HG03135 (cell line): ENCODE measurements at regions not wholly inside any gene's neighbourhood (a gene's known extent, or its start where the extent isn't known, plus 50 kb on each side); places are given as distances from the start of the nearest gene placed in this dataset.

Experiments used
- ATAC-seq: cut with Tn5 transposase; IDR thresholded peaks from one replicate; pipeline ENCODE4 v1.9.1; 2021; ENCODE audit warnings: mild to moderate bottlenecking, moderate library complexity; ENCODE audit not compliant: unreplicated experiment

GRCh38 chrX:5122181-5122678 is 1106.4 kb downstream of the NLGN4X start:
- no peak for ATAC-seq

- no peak for ATAC-seq
Measured at GRCh38 chrX:5117816-5118215, 1110.9 kb downstream of the NLGN4X start.

- ATAC-seq = no peak
Measured at GRCh38 chrX:5113128-5113527, 1115.5 kb downstream of the NLGN4X start.

GRCh38 chrX:5100004-5100403 is 1128.7 kb downstream of the NLGN4X start:
- ATAC-seq = no peak

GRCh38 chrX:5086388-5086787 is 1142.3 kb downstream of the NLGN4X start:
- no peak for ATAC-seq

GRCh38 chrX:5084279-5084678 is 1144.4 kb downstream of the NLGN4X start:
- no peak for ATAC-seq

GRCh38 chrX:5082705-5083104 is 1146.0 kb downstream of the NLGN4X start:
- ATAC-seq = no peak

GRCh38 chrX:5080791-5081190 is 1147.9 kb downstream of the NLGN4X start:
- ATAC-seq = no peak

GRCh38 chrX:5068550-5068949 is 1160.1 kb downstream of the NLGN4X start:
- ATAC-seq = no peak

- no peak for ATAC-seq
Measured at GRCh38 chrX:5057786-5058185, 1170.9 kb downstream of the NLGN4X start.

- no peak for ATAC-seq
Measured at GRCh38 chrX:5054852-5055251, 1173.8 kb downstream of the NLGN4X start.

- no peak for ATAC-seq
Measured at GRCh38 chrX:5051831-5052491, 1176.7 kb downstream of the NLGN4X start.

- no peak for ATAC-seq
Measured at GRCh38 chrX:5042563-5042962, 1186.1 kb downstream of the NLGN4X start.

GRCh38 chrX:5031792-5032191 is 1196.9 kb downstream of the NLGN4X start:
- ATAC-seq = no peak

- no peak for ATAC-seq
Measured at GRCh38 chrX:5015451-5015850, 1213.2 kb downstream of the NLGN4X start.

GRCh38 chrX:4994855-4995254 is 1233.8 kb downstream of the NLGN4X start:
- ATAC-seq = no peak

- no peak for ATAC-seq
Measured at GRCh38 chrX:4978613-4979012, 1250.1 kb downstream of the NLGN4X start.

- no peak for ATAC-seq
Measured at GRCh38 chrX:4971646-4972045, 1257.0 kb downstream of the NLGN4X start.

- ATAC-seq = no peak
Measured at GRCh38 chrX:4964112-4964511, 1250.7 kb upstream of the PRKX start.

GRCh38 chrX:4963432-4963831 is 1250.0 kb upstream of the PRKX start:
- ATAC-seq = no peak

GRCh38 chrX:4944767-4945166 is 1231.3 kb upstream of the PRKX start:
- no peak for ATAC-seq

GRCh38 chrX:4936315-4936714 is 1222.9 kb upstream of the PRKX start:
- no peak for ATAC-seq

GRCh38 chrX:4935846-4936245 is 1222.4 kb upstream of the PRKX start:
- no peak for ATAC-seq
